Fibroblast of villous mesenchyme (primary cell): ENCODE measurements at regions not wholly inside any gene's neighbourhood (a gene's known extent, or its start where the extent isn't known, plus 50 kb on each side); places are given as distances from the start of the nearest gene placed in this dataset.

Experiments used
- DNase-seq: peaks from one replicate; pipeline ENCODE4 v3.0.0-alpha.2; 2010; ENCODE audit warnings: low read depth
- H3K4me3 ChIP-seq: 2 replicates; pipeline ENCODE4 v1.5.1; 2011; ENCODE audit warnings: low read depth, mild to moderate bottlenecking, low read length
- CTCF ChIP-seq: IDR thresholded peaks from 2 replicates; pipeline ENCODE4 v1.5.1; 2012; ENCODE audit warnings: low read depth, mild to moderate bottlenecking, low read length; ENCODE audit not compliant: insufficient read depth

GRCh38 chr9:108211411-108211955, 644.3 kb downstream of the ACTL7B start:
- TF ChIP-seq CTCF: no peak
- DNase-seq: no peak
- H3K4me3 ChIP-seq: no peak overlapping the region

- no peak overlapping the region for H3K4me3 ChIP-seq
- no peak for DNase-seq
- TF ChIP-seq CTCF: no peak
Measured at GRCh38 chr9:108209132-108209685, 646.6 kb downstream of the ACTL7B start.

GRCh38 chr9:108207561-108208165, 648.1 kb downstream of the ACTL7B start:
- no peak overlapping the region for H3K4me3 ChIP-seq
- TF ChIP-seq CTCF: no peak
- DNase-seq: no peak

GRCh38 chr9:108205276-108205675, 650.5 kb downstream of the ACTL7B start:
- no peak for TF ChIP-seq CTCF
- DNase-seq: no peak
- H3K4me3 ChIP-seq: no peak overlapping the region

GRCh38 chr9:108197899-108198298, 657.9 kb downstream of the ACTL7B start:
- no peak for DNase-seq
- no peak for TF ChIP-seq CTCF
- H3K4me3 ChIP-seq: no peak overlapping the region

- no peak for TF ChIP-seq CTCF
- no peak for DNase-seq
- H3K4me3 ChIP-seq: no peak overlapping the region
Measured at GRCh38 chr9:108197008-108197365, 658.8 kb downstream of the ACTL7B start.
